Kidney epithelial cell (primary cell): ENCODE measurements at regions not wholly inside any gene's neighbourhood (a gene's known extent, or its start where the extent isn't known, plus 50 kb on each side); places are given as distances from the start of the nearest gene placed in this dataset.

Source experiments
- DNase-seq: peaks from one replicate; pipeline ENCODE4 v3.0.0-alpha.2; 2010; ENCODE audit warnings: low read depth
- H3K27me3 ChIP-seq: 2 replicates; pipeline ENCODE4 v1.6.0; 2011; ENCODE audit warnings: low read length; ENCODE audit not compliant: control insufficient read depth, insufficient read depth
- H3K36me3 ChIP-seq: 2 replicates; pipeline ENCODE4 v1.5.1; 2011; ENCODE audit warnings: low read length; ENCODE audit not compliant: control insufficient read depth, insufficient read depth
- H3K4me3 ChIP-seq: 2 replicates; pipeline ENCODE4 v1.5.1; 2011; ENCODE audit warnings: low read depth, mild to moderate bottlenecking, control low read depth, low read length
- TF ChIP-seq, protein P1 (sequence below): IDR thresholded peaks from 2 replicates; pipeline ENCODE4 v1.5.1; 2011; ENCODE audit warnings: mild to moderate bottlenecking, moderate library complexity, low read length, control low read depth, inconsistent platforms; ENCODE audit not compliant: insufficient read depth, poor library complexity, severe bottlenecking

DNA sequence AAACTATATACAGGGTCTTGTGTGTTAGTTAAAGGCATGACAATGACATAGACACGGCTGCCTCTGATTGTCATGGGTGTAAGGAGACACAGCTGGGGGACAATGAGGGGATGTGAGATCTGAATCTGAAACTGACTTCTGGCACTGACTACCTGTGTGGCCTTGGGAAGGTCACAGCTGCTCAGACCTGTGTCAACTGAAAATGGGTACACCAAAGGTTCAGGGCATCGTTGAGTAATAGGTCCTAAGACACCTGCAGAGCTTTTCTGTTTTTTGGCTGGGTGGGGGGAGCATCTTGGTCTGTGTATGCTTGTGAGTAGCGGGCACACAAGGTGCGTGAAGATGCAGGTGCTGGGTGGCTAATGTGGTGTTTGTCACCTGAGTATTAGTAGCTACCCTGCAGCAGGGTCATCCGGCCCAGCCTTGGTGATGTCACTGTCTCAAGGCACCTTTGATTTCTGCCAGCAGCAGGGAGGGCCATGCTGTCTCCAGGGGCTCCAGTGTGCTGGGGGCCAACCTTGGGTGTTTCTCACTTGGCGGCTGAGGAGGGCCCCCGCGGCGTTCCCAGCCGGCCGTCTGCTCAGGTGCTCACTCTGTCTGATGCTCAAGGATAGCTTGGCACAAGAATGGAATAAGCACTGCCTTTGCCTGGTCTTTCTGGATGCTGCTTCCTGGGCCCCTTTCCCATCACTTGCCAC, 53.1 kb upstream of the HS6ST1 start:
- DNase-seq = no peak
- H3K4me3 ChIP-seq = no peak overlapping the region
- H3K36me3 ChIP-seq = no peaks in the 10 kb centered on the region
- TF ChIP-seq, protein P1, sequence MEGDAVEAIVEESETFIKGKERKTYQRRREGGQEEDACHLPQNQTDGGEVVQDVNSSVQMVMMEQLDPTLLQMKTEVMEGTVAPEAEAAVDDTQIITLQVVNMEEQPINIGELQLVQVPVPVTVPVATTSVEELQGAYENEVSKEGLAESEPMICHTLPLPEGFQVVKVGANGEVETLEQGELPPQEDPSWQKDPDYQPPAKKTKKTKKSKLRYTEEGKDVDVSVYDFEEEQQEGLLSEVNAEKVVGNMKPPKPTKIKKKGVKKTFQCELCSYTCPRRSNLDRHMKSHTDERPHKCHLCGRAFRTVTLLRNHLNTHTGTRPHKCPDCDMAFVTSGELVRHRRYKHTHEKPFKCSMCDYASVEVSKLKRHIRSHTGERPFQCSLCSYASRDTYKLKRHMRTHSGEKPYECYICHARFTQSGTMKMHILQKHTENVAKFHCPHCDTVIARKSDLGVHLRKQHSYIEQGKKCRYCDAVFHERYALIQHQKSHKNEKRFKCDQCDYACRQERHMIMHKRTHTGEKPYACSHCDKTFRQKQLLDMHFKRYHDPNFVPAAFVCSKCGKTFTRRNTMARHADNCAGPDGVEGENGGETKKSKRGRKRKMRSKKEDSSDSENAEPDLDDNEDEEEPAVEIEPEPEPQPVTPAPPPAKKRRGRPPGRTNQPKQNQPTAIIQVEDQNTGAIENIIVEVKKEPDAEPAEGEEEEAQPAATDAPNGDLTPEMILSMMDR = no peak
- no peaks in the 10 kb centered on the region for H3K27me3 ChIP-seq

DNA sequence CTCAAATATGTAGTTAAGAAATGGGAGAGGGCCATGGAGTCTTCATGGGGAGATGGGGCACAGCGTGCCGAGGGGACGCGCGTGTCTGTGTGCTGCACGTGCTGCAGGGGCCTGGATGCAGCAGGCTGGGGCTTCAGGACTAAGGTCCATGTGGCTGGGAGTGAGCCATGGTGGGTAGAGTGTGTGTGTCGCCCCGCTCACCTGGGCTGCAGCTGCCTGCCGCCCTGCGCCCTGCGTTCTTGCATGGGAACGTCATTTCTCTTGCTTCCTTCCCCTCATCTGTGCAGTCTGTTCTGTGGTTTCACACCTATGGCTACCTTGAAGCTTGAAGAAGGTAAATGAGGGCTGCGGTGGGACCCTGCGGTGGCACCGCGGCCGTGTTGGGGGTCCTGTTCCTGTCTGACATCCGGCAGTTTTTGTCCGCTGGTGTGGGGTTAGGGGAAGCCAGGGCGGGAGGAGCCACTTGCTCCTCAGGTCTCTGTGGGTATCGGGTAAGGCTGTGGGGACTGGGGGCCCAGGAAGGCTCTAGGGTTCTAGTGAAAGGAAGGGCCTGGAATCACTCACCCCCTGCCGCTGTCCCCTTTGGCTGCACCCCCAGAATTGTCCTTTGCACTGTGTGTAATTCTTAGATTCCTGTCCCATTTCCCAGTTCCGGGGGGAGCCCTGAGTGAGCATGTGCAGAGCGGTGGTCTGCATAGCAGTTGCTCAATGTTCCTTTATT, 54.1 kb upstream of the HS6ST1 start:
- TF ChIP-seq, protein P1 = no peak
- Histone ChIP-seq H3K36me3 (no peaks in the 10 kb centered on the region), H3K4me3 (no peak overlapping the region), H3K27me3 (no peaks in the 10 kb centered on the region)
- no peak for DNase-seq

DNA sequence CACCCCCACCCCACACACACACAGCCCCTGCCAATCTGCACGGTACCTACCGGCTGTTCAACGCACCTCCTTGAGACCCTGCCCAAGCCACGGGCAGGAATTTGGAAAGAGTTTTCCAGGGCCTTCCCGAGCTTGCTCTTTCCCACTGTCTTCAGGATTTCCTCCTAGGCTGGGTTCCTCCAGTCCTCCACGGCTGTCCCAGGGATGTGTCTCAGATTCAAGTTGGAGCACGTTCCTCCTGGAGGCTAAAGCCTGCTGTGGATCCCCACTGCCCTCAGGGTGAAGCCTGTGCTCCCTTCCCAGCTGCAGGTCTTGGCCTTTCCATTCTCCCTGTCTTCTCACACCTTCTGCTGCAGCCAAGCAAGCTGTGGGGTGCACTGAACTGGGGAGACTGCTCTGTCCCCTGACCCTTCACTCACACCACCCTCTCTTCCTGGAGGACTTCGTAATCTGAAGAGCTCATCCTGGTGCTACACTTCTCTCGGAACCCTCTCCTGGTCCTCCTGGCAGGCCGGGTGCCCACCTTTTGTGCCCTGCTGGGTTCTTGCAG, 54.9 kb upstream of the HS6ST1 start:
- no peak overlapping the region for H3K4me3 ChIP-seq
- H3K27me3 ChIP-seq = no peaks in the 10 kb centered on the region
- no peaks in the 10 kb centered on the region for H3K36me3 ChIP-seq
- TF ChIP-seq, protein P1 = no peak
- no peak for DNase-seq

DNA sequence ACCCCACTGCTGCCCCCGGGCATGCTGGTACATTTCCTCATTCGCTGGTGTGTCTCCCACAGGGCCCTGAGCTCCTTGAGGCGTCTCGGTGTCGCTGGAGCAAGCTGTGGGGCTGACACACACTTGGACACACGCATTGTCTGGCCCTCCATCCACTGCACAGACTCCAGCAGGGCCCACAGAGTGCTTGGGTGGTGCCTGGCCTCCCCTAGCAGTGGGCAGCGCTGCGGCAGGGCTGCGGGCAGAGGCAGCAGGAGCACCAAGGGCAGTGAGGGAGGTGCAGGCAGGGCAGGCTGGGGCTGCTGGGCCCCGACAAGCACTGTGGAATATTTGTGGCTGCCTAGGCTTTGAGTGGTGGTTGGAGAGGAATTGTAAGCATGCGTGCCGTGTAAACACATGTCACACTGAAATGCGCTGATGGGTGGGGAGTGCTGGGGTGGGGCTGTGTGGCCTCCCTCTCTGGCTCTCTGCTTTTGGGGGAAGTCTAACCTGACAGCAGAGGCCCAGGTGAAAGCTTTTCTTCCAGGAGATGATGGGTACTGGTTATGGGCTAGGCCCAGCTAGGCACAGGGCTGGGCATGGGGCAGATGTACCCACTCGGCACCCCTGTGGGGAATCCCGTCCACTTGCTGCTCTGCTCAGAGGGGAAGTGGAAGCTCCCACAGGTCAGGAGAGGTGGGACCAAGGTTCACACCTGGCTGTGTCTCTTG, 55.5 kb upstream of the HS6ST1 start:
- no peak for DNase-seq
- H3K4me3 ChIP-seq = no peak overlapping the region
- H3K27me3 ChIP-seq = no peaks in the 10 kb centered on the region
- H3K36me3 ChIP-seq = no peaks in the 10 kb centered on the region
- TF ChIP-seq, protein P1 = no peak

DNA sequence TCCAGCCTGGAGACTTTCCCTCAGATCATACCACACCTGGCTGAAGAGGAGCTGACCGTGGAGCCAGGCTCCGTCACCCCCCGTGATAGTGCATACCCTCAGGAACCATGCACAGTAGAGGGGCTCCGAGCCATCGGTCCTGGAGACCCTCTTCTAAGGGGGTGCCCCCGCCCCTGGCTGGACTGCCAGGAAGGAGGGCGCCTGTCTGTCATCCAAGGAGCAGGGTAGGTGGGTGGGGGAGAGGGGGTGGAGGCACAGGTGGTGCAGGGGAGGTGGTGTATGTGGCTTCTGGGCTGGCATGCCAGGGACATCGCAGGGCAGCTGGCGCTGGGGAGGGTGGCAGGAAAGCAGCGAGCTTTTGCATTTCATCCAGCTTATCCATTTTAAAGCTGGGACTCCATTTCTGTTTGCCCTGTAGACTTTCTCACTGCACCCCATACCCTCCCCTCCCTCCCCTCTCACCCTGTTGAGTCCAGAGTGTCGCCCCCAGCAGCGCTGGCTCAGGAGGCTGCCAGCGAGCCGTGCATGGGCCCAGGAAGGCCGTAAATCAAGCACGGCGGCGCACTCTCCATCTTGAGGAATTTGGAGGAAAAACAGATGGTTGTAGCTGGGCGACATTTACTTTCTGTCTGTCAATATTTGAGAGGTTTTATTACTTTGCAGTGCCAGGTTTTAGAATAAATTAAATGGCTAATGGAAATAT, 56.2 kb upstream of the HS6ST1 start:
- DNase-seq = no peak
- no peaks in the 10 kb centered on the region for H3K36me3 ChIP-seq
- H3K27me3 ChIP-seq = no peaks in the 10 kb centered on the region
- no peak overlapping the region for H3K4me3 ChIP-seq
- TF ChIP-seq, protein P1 = no peak
